GM23338 (cell line): ENCODE measurements at regions not wholly inside any gene's neighbourhood (a gene's known extent, or its start where the extent isn't known, plus 50 kb on each side); places are given as distances from the start of the nearest gene placed in this dataset.

ENCODE experiments used
- ATAC-seq: fragments of 200-7000 bp; cut with Tn5 transposase; 3 replicates; pipeline ENCODE4 v1.9.1; 2020
- DNase-seq: peaks from one replicate; pipeline ENCODE4 v3.0.0-alpha.2; 2015; ENCODE audit warnings: low spot score
- H2AFZ ChIP-seq: fragments of 200-600 bp; sonication (generic); 2 replicates; pipeline ENCODE4 v1.8.0; 2016; ENCODE audit warnings: antibody characterized with exemption, mild to moderate bottlenecking, moderate library complexity
- H3F3A ChIP-seq: fragments of 200-600 bp; sonication (generic); replicated peaks from 2 replicates; pipeline ENCODE4 v1.8.0; 2017; ENCODE audit warnings: antibody characterized with exemption, mixed run types, low read depth
- H3K27ac ChIP-seq: fragments of 200-600 bp; sonication (generic); 2 replicates; pipeline ENCODE4 v1.6.1; 2016; ENCODE audit warnings: low read depth
- H3K27me3 ChIP-seq: fragments of 200-600 bp; sonication (generic); 2 replicates; pipeline ENCODE4 v1.8.0; 2016; ENCODE audit warnings: mild to moderate bottlenecking, mixed run types, moderate library complexity; ENCODE audit not compliant: insufficient read depth
- H3K36me3 ChIP-seq: fragments of 200-600 bp; sonication (generic); 2 replicates; pipeline ENCODE4 v1.8.0; 2016; ENCODE audit warnings: mild to moderate bottlenecking; ENCODE audit not compliant: insufficient read depth
- H3K4me1 ChIP-seq: fragments of 200-600 bp; sonication (generic); 2 replicates; pipeline ENCODE4 v1.8.0; 2016; ENCODE audit warnings: mild to moderate bottlenecking, moderate library complexity; ENCODE audit not compliant: insufficient read depth
- H3K4me2 ChIP-seq: fragments of 200-600 bp; sonication (generic); 2 replicates; pipeline ENCODE4 v1.7.1; 2017; ENCODE audit warnings: mixed run types
- H3K4me3 ChIP-seq: fragments of 200-600 bp; sonication (generic); 2 replicates; pipeline ENCODE4 v1.6.1; 2016; ENCODE audit warnings: mixed run types
- H3K79me2 ChIP-seq: fragments of 200-600 bp; sonication (generic); replicated peaks from 2 replicates; pipeline ENCODE4 v1.8.0; 2017; ENCODE audit warnings: mild to moderate bottlenecking; ENCODE audit not compliant: insufficient read depth
- H3K9me2 ChIP-seq: fragments of 200-600 bp; sonication (generic); 2 replicates; pipeline ENCODE4 v1.8.0; 2017; ENCODE audit not compliant: insufficient read depth
- H4K20me1 ChIP-seq: fragments of 200-600 bp; sonication (generic); replicated peaks from 2 replicates; pipeline ENCODE4 v1.8.0; 2017; ENCODE audit warnings: mild to moderate bottlenecking; ENCODE audit not compliant: insufficient read depth
- H3K27ac Mint-ChIP-seq: 2 replicates; pipeline ENCODE4 v1.8.0; 2020; ENCODE audit warnings: inconsistent platforms, mild to moderate bottlenecking, moderate library complexity, mixed read lengths
- H3K27me3 Mint-ChIP-seq: 3 replicates; pipeline ENCODE4 v1.8.0; 2022; ENCODE audit warnings: low read depth, mild to moderate bottlenecking, moderate library complexity, mixed read lengths, inconsistent platforms; ENCODE audit not compliant: insufficient read depth, poor library complexity
- H3K36me3 Mint-ChIP-seq: 3 replicates; pipeline ENCODE4 v1.8.0; 2021; ENCODE audit warnings: low read depth, mild to moderate bottlenecking, inconsistent platforms, moderate library complexity, mixed read lengths
- H3K4me1 Mint-ChIP-seq: 3 replicates; pipeline ENCODE4 v1.8.0; 2020; ENCODE audit warnings: mild to moderate bottlenecking, inconsistent platforms, mixed read lengths
- H3K4me3 Mint-ChIP-seq: 3 replicates; pipeline ENCODE4 v1.8.0; 2021; ENCODE audit warnings: moderate library complexity, mild to moderate bottlenecking, inconsistent platforms, mixed read lengths
- H3K9me3 Mint-ChIP-seq: 3 replicates; pipeline ENCODE4 v1.8.0; 2020; ENCODE audit warnings: moderate library complexity, mild to moderate bottlenecking, inconsistent platforms, mixed read lengths
- EZH2 ChIP-seq: fragments of 200-600 bp; sonication (generic); IDR thresholded peaks from one replicate; pipeline ENCODE4 v1.8.0; 2017; ENCODE audit warnings: antibody characterized with exemption, mild to moderate bottlenecking, low read depth; ENCODE audit not compliant: unreplicated experiment
- JUNB ChIP-seq: IDR thresholded peaks from one replicate; pipeline ENCODE4 v1.6.1; 2016; ENCODE audit warnings: antibody characterized with exemption; ENCODE audit not compliant: unreplicated experiment
- ZNF114 ChIP-seq: fragments of 250-450 bp; sonication (Bioruptor Pico); IDR thresholded peaks from 2 replicates; pipeline ENCODE4 v1.5.0; 2020; ENCODE audit warnings: mild to moderate bottlenecking, moderate library complexity
- ZNF331 ChIP-seq: fragments of 250-450 bp; sonication (Bioruptor Pico); IDR thresholded peaks from 2 replicates; pipeline ENCODE4 v1.5.0; 2020; ENCODE audit warnings: low read depth, mild to moderate bottlenecking, moderate library complexity
- TF ChIP-seq, protein P1 (sequence below), 2 experiments: fragments of 200-600 bp in 1 of 2; sonication (generic) in 1 of 2; conservative IDR thresholded peaks; 2 replicates each; pipeline versions ENCODE4 v1.5.1 to v1.6.1; 2016 to 2017; ENCODE audit warnings: antibody characterized with exemption in 2 of 2, low read depth in 2 of 2, mild to moderate bottlenecking in 2 of 2, moderate library complexity in 1 of 2
- TF ChIP-seq, protein P2 (sequence below): fragments of 250-450 bp; sonication (Bioruptor Pico); IDR thresholded peaks from 2 replicates; pipeline ENCODE4 v1.5.0; 2020; ENCODE audit warnings: mild to moderate bottlenecking, moderate library complexity
- TF ChIP-seq, protein P3 (sequence below): IDR thresholded peaks from 2 replicates; pipeline ENCODE4 v1.6.1; 2016; ENCODE audit warnings: antibody characterized with exemption
- TF ChIP-seq, protein P4 (sequence below): IDR thresholded peaks from one replicate; pipeline ENCODE4 v1.6.1; 2018; ENCODE audit warnings: antibody characterized with exemption; ENCODE audit not compliant: unreplicated experiment

DNA sequence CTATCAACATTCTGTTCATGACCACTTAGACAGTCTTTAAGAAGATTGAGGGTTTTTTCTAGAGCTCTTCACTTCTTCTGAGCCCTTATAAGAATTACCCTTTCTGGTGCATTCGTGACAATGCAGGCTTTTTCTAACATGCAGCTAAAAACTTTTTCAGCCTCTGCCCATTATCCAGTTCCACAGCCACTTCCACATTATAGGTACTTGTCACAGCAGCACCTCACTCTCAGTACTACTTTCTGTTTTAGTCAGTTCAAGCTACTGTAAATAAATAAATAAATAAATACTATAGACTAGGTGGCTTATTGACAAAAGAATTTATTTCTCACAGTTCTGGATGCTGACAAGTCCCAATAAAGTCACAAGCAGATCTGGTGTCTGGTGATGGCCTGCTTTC, 284.4 kb upstream of the PKN2 start:
- ATAC-seq: no peak
- no peak overlapping the region for H3K4me3 ChIP-seq

More for the DNA sequence above, 284.4 kb upstream of the PKN2 start:
- no peaks in the 10 kb centered on the region for H3K36me3 ChIP-seq
- TF ChIP-seq, protein P1, sequence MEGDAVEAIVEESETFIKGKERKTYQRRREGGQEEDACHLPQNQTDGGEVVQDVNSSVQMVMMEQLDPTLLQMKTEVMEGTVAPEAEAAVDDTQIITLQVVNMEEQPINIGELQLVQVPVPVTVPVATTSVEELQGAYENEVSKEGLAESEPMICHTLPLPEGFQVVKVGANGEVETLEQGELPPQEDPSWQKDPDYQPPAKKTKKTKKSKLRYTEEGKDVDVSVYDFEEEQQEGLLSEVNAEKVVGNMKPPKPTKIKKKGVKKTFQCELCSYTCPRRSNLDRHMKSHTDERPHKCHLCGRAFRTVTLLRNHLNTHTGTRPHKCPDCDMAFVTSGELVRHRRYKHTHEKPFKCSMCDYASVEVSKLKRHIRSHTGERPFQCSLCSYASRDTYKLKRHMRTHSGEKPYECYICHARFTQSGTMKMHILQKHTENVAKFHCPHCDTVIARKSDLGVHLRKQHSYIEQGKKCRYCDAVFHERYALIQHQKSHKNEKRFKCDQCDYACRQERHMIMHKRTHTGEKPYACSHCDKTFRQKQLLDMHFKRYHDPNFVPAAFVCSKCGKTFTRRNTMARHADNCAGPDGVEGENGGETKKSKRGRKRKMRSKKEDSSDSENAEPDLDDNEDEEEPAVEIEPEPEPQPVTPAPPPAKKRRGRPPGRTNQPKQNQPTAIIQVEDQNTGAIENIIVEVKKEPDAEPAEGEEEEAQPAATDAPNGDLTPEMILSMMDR (conservative IDR thresholded peaks at IDR 0.05; ENCODE audit: low read depth in 2 of 2): no peak
- TF ChIP-seq, protein P2, sequence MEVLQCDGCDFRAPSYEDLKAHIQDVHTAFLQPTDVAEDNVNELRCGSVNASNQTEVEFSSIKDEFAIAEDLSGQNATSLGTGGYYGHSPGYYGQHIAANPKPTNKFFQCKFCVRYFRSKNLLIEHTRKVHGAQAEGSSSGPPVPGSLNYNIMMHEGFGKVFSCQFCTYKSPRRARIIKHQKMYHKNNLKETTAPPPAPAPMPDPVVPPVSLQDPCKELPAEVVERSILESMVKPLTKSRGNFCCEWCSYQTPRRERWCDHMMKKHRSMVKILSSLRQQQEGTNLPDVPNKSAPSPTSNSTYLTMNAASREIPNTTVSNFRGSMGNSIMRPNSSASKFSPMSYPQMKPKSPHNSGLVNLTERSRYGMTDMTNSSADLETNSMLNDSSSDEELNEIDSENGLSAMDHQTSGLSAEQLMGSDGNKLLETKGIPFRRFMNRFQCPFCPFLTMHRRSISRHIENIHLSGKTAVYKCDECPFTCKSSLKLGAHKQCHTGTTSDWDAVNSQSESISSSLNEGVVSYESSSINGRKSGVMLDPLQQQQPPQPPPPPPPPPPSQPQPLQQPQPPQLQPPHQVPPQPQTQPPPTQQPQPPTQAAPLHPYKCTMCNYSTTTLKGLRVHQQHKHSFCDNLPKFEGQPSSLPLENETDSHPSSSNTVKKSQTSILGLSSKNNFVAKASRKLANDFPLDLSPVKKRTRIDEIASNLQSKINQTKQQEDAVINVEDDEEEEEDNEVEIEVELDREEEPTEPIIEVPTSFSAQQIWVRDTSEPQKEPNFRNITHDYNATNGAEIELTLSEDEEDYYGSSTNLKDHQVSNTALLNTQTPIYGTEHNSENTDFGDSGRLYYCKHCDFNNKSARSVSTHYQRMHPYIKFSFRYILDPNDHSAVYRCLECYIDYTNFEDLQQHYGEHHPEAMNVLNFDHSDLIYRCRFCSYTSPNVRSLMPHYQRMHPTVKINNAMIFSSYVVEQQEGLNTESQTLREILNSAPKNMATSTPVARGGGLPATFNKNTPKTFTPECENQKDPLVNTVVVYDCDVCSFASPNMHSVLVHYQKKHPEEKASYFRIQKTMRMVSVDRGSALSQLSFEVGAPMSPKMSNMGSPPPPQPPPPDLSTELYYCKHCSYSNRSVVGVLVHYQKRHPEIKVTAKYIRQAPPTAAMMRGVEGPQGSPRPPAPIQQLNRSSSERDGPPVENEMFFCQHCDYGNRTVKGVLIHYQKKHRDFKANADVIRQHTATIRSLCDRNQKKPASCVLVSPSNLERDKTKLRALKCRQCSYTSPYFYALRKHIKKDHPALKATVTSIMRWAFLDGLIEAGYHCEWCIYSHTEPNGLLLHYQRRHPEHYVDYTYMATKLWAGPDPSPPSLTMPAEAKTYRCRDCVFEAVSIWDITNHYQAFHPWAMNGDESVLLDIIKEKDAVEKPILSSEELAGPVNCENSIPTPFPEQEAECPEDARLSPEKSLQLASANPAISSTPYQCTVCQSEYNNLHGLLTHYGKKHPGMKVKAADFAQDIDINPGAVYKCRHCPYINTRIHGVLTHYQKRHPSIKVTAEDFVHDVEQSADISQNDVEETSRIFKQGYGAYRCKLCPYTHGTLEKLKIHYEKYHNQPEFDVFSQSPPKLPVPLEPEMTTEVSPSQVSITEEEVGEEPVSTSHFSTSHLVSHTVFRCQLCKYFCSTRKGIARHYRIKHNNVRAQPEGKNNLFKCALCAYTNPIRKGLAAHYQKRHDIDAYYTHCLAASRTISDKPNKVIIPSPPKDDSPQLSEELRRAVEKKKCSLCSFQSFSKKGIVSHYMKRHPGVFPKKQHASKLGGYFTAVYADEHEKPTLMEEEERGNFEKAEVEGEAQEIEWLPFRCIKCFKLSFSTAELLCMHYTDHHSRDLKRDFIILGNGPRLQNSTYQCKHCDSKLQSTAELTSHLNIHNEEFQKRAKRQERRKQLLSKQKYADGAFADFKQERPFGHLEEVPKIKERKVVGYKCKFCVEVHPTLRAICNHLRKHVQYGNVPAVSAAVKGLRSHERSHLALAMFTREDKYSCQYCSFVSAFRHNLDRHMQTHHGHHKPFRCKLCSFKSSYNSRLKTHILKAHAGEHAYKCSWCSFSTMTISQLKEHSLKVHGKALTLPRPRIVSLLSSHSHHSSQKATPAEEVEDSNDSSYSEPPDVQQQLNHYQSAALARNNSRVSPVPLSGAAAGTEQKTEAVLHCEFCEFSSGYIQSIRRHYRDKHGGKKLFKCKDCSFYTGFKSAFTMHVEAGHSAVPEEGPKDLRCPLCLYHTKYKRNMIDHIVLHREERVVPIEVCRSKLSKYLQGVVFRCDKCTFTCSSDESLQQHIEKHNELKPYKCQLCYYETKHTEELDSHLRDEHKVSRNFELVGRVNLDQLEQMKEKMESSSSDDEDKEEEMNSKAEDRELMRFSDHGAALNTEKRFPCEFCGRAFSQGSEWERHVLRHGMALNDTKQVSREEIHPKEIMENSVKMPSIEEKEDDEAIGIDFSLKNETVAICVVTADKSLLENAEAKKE (CRISPR knock-in tag): no peak
- no peak for TF ChIP-seq JUNB
- TF ChIP-seq ZNF331 (CRISPR knock-in tag): no peak
- TF ChIP-seq, protein P3, sequence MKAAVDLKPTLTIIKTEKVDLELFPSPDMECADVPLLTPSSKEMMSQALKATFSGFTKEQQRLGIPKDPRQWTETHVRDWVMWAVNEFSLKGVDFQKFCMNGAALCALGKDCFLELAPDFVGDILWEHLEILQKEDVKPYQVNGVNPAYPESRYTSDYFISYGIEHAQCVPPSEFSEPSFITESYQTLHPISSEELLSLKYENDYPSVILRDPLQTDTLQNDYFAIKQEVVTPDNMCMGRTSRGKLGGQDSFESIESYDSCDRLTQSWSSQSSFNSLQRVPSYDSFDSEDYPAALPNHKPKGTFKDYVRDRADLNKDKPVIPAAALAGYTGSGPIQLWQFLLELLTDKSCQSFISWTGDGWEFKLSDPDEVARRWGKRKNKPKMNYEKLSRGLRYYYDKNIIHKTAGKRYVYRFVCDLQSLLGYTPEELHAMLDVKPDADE: no peak
- no peak for TF ChIP-seq EZH2
- TF ChIP-seq, protein P4, sequence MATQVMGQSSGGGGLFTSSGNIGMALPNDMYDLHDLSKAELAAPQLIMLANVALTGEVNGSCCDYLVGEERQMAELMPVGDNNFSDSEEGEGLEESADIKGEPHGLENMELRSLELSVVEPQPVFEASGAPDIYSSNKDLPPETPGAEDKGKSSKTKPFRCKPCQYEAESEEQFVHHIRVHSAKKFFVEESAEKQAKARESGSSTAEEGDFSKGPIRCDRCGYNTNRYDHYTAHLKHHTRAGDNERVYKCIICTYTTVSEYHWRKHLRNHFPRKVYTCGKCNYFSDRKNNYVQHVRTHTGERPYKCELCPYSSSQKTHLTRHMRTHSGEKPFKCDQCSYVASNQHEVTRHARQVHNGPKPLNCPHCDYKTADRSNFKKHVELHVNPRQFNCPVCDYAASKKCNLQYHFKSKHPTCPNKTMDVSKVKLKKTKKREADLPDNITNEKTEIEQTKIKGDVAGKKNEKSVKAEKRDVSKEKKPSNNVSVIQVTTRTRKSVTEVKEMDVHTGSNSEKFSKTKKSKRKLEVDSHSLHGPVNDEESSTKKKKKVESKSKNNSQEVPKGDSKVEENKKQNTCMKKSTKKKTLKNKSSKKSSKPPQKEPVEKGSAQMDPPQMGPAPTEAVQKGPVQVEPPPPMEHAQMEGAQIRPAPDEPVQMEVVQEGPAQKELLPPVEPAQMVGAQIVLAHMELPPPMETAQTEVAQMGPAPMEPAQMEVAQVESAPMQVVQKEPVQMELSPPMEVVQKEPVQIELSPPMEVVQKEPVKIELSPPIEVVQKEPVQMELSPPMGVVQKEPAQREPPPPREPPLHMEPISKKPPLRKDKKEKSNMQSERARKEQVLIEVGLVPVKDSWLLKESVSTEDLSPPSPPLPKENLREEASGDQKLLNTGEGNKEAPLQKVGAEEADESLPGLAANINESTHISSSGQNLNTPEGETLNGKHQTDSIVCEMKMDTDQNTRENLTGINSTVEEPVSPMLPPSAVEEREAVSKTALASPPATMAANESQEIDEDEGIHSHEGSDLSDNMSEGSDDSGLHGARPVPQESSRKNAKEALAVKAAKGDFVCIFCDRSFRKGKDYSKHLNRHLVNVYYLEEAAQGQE: no peak
- TF ChIP-seq ZNF114 (CRISPR knock-in tag): no peak
- H3K9me2 ChIP-seq: no peaks in the 10 kb centered on the region
- no peaks in the 10 kb centered on the region for H3K79me2 ChIP-seq
- no peak overlapping the region for H3K27ac ChIP-seq
- H3K27me3 ChIP-seq: no peaks in the 10 kb centered on the region
- Mint-ChIP-seq H3K27me3 (peaks cover 2% of the 10 kb centered on the region), H3K4me3 (no peak overlapping the region), H3K27ac (no peak overlapping the region), H3K36me3 (no peaks in the 10 kb centered on the region), H3K4me1 (peaks cover 7% of the 10 kb centered on the region; the same call in 2 of the 3 replicates), H3K9me3 (no peaks in the 10 kb centered on the region; the same call in 2 of the 3 replicates)
- no peak for DNase-seq
- H3F3A ChIP-seq: no peaks in the 10 kb centered on the region
- no peak overlapping the region for H2AFZ ChIP-seq
- H3K4me2 ChIP-seq: no peak overlapping the region
- H4K20me1 ChIP-seq: no peaks in the 10 kb centered on the region
- peaks cover 4% of the 10 kb centered on the region for H3K4me1 ChIP-seq
